Kidney (tissue), 13 donors: ENCODE measurements at regions not wholly inside any gene's neighbourhood (a gene's known extent, or its start where the extent isn't known, plus 50 kb on each side); places are given as distances from the start of the nearest gene placed in this dataset.
"Not testable (repeated sequence)": the region's sequence is repeated elsewhere in the genome, so short reads cannot be mapped to it uniquely, and the experiment has no call there.

ENCODE experiments used
- DNase-seq, 5 donors: peaks; one replicate each; pipeline ENCODE4 v3.0.0-alpha.2; 2013 to 2020
- FAIRE-seq: peaks from 2 replicates; lab custom pipeline; 2012; peaks lifted over from hg19 to GRCh38; lab: Jason Lieb, UNC
- H3K27ac ChIP-seq, 2 donors: one replicate each; pipeline ENCODE4 v1.7.0; 2013; ENCODE audit warnings: low read depth in 2 of 2, low read length in 2 of 2, inconsistent platforms in 1 of 2
- H3K27me3 ChIP-seq: one replicate; pipeline ENCODE4 v1.7.1; 2013; ENCODE audit warnings: low read length, inconsistent platforms; ENCODE audit not compliant: control insufficient read depth, insufficient read depth
- H3K36me3 ChIP-seq, 3 donors: one replicate each; pipeline versions ENCODE4 v1.7.0 to v1.7.1; 2013; ENCODE audit warnings: low read length in 3 of 3, control low read depth in 1 of 3, inconsistent platforms in 1 of 3; ENCODE audit not compliant: insufficient read depth in 3 of 3, control insufficient read depth in 2 of 3
- H3K4me1 ChIP-seq, 3 donors: one replicate each; pipeline versions ENCODE4 v1.7.0 to v1.7.1; 2013; ENCODE audit warnings: low read length in 3 of 3, inconsistent platforms in 1 of 3, low read depth in 1 of 3; ENCODE audit not compliant: control insufficient read depth in 2 of 3, insufficient read depth in 2 of 3
- H3K4me3 ChIP-seq, 3 donors: one replicate each; pipeline versions ENCODE4 v1.7.0 to v1.8.1; 2013; ENCODE audit warnings: low read length in 3 of 3, control low read depth in 1 of 3, inconsistent platforms in 1 of 3
- H3K9ac ChIP-seq, 3 donors: one replicate each; pipeline versions ENCODE4 v1.7.0 to v1.7.1; 2013; ENCODE audit warnings: low read length in 3 of 3, control low read depth in 1 of 3, inconsistent platforms in 1 of 3
- H3K9me3 ChIP-seq, 3 donors: one replicate each; pipeline versions ENCODE4 v1.7.0 to v1.7.1; 2013; ENCODE audit warnings: low read length in 3 of 3, control low read depth in 1 of 3, inconsistent platforms in 1 of 3; ENCODE audit not compliant: control insufficient read depth in 2 of 3, insufficient read depth in 1 of 3
- intact Hi-C: fragments of 100-400 bp; cut with DNase I; formaldehyde crosslinking; loops from one replicate; pipeline ENCODE4 v1.11.1; 2022
- TF ChIP-seq, protein P1 (sequence below): IDR thresholded peaks from 3 replicates; pipeline ENCODE4 v1.5.1; 2012; ENCODE audit warnings: mild to moderate bottlenecking, moderate library complexity, borderline replicate concordance; ENCODE audit not compliant: insufficient read depth; ENCODE audit errors: extremely low read depth
- donor health status: control.
- donor health status: control.
- donor health status: control.
- donor health status: control.
- donor health status: control.
- donor health status: DM: yes; HTN: yes; CAD: no.
- donor health status: Normal renal cell carcinoma (clear cell type).

DNA sequence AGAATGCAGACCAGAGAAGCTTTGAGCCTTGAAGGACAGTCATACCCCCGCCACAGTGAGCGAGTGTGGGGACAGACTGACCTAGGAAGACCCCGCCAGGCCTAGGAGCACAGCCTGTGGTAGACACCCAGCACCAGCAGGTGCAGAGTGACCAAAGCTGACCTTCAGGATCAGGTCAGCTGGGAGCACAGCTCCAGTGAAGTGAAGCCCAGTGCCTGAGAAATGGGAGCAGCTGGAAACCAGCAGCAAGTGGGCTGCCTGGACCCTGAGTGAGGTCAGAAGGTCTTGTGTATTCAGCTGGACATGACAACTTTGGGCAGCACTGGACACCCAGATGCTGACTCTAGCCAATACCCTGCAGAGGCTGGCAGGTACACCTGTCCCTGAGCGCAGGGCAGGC, 268.9 kb downstream of the TEX29 start:
- Histone ChIP-seq H3K27me3 (no peaks in the 10 kb centered on the region), H3K36me3 (no peaks in the 10 kb centered on the region), H3K4me3 (no peak overlapping the region), H3K27ac (no peak overlapping the region), H3K4me1 (no peaks in the 10 kb centered on the region), H3K9me3 (no peaks in the 10 kb centered on the region), H3K9ac (no peak overlapping the region)
- DNase-seq (no peak), FAIRE-seq (no peak)
- intact Hi-C loops = no loop called here
- TF ChIP-seq, protein P1, sequence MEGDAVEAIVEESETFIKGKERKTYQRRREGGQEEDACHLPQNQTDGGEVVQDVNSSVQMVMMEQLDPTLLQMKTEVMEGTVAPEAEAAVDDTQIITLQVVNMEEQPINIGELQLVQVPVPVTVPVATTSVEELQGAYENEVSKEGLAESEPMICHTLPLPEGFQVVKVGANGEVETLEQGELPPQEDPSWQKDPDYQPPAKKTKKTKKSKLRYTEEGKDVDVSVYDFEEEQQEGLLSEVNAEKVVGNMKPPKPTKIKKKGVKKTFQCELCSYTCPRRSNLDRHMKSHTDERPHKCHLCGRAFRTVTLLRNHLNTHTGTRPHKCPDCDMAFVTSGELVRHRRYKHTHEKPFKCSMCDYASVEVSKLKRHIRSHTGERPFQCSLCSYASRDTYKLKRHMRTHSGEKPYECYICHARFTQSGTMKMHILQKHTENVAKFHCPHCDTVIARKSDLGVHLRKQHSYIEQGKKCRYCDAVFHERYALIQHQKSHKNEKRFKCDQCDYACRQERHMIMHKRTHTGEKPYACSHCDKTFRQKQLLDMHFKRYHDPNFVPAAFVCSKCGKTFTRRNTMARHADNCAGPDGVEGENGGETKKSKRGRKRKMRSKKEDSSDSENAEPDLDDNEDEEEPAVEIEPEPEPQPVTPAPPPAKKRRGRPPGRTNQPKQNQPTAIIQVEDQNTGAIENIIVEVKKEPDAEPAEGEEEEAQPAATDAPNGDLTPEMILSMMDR = no peak

DNA sequence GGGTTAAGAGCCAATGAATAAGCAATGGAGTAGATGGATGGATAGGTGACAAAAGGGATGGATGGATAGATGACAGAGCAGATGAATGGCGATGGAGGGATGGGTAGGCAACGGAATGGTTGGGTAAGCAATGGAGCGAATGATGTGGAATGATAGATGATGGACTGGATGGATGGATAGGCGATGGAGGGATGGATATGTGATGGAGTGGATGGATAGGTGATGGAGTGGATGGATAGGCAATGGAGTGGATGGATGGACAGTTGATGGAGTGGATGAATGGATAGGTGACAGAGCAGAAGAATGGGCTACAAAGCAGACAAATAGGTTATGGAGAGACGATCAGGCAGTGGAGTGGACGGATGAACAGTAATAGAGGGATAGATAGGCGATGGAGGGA, 269.6 kb downstream of the TEX29 start:
- H3K9ac ChIP-seq = no peak overlapping the region
- DNase-seq (no peak), FAIRE-seq (no peak)
- no peak overlapping the region for H3K4me3 ChIP-seq
- H3K27ac ChIP-seq = no peak overlapping the region
- no peaks in the 10 kb centered on the region for H3K36me3 ChIP-seq
- H3K9me3 ChIP-seq = no peaks in the 10 kb centered on the region
- H3K27me3 ChIP-seq = no peaks in the 10 kb centered on the region
- H3K4me1 ChIP-seq = no peaks in the 10 kb centered on the region
- TF ChIP-seq, protein P1 = no peak
- intact Hi-C loops = no loop called here

DNA sequence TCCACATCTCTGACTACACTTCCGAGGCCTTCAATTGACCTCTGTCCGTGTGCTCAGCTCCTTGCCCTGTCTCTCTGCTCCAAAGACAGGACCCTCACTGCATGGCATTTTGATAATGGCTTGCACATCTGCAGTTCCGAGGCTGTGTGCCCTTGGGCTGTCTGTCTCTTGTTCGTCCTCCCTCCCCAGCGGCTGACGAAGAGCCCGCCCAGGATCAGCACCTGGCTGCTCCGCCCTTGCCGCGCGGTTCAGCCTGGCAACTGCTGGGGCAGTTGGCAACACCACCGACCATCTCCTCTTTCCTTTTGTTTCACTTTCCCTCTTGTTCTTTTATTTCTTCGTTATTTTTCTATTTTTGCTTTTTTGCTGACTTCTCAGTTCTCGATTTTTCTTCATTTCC, 270.4 kb downstream of the TEX29 start:
- no peak overlapping the region for H3K9ac ChIP-seq
- peak in 1 of 5 donors; percentile 49 for DNase-seq

DNA sequence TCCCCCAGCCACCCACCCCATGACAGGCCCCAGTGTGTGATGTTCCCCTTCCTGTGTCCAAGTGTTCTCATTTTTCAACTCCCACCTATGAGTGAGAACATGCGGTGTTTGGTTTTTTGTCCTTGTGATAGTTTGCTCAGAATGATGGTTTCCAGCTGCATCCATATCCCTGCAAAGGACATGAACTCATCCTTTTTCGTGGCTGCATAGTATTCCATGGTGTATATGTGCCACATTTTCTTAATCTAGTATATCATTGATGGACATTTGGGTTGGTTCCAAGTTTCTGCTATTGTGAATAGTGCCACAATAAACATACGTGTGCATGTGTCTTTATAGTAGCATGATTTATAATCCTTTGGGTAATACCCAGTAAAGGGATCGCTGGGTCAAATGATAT, 273.0 kb downstream of the TEX29 start:
- H3K9me3 ChIP-seq, H3K9ac ChIP-seq, H3K27me3 ChIP-seq, intact Hi-C loops, H3K27ac ChIP-seq, DNase-seq, H3K4me3 ChIP-seq, H3K36me3 ChIP-seq, H3K4me1 ChIP-seq, FAIRE-seq: not testable (repeated sequence)

More for the DNA sequence above, 270.4 kb downstream of the TEX29 start:
- no peak for FAIRE-seq
- Histone ChIP-seq H3K4me1 (no peaks in the 10 kb centered on the region), H3K4me3 (no peak overlapping the region), H3K27ac (no peak overlapping the region), H3K36me3 (no peaks in the 10 kb centered on the region), H3K9me3 (no peaks in the 10 kb centered on the region), H3K27me3 (no peaks in the 10 kb centered on the region)
- TF ChIP-seq, protein P1 = no peak
- intact Hi-C loops = no loop called here
